Endodermal cell (in vitro differentiated cells): ENCODE measurements at regions not wholly inside any gene's neighbourhood (a gene's known extent, or its start where the extent isn't known, plus 50 kb on each side); places are given as distances from the start of the nearest gene placed in this dataset.

ENCODE experiments used
- DNase-seq: peaks from one replicate; pipeline ENCODE4 v3.0.0-alpha.2; 2017
- H3K27ac ChIP-seq: 2 replicates; pipeline ENCODE4 v1.5.1; 2013; ENCODE audit warnings: mild to moderate bottlenecking, low read depth, low read length, moderate library complexity
- H3K27me3 ChIP-seq: 2 replicates; pipeline ENCODE4 v1.6.1; 2013; ENCODE audit warnings: mild to moderate bottlenecking, low read length, moderate library complexity; ENCODE audit not compliant: insufficient read depth, control insufficient read depth, poor library complexity, severe bottlenecking
- H3K36me3 ChIP-seq: 2 replicates; pipeline ENCODE4 v1.7.0; 2013; ENCODE audit warnings: mild to moderate bottlenecking, low read length, moderate library complexity; ENCODE audit not compliant: control insufficient read depth, insufficient read depth
- H3K4me1 ChIP-seq: one replicate; pipeline ENCODE4 v1.7.0; 2013; ENCODE audit warnings: low read length; ENCODE audit not compliant: control insufficient read depth, insufficient read depth
- H3K4me3 ChIP-seq: 2 replicates; pipeline ENCODE4 v1.5.1; 2013; ENCODE audit warnings: mild to moderate bottlenecking, low read length, moderate library complexity
- H3K9ac ChIP-seq: 2 replicates; pipeline ENCODE4 v1.6.1; 2013; ENCODE audit warnings: mild to moderate bottlenecking, low read length, moderate library complexity; ENCODE audit not compliant: poor library complexity, severe bottlenecking; ENCODE audit errors: extremely low read depth
- H3K9me3 ChIP-seq: 2 replicates; pipeline ENCODE4 v1.6.1; 2013; ENCODE audit warnings: mild to moderate bottlenecking, low read length, moderate library complexity; ENCODE audit not compliant: control insufficient read depth
- H3K27ac Mint-ChIP-seq: 2 replicates; pipeline ENCODE4 v1.8.0; 2020; ENCODE audit warnings: mixed read lengths
- H3K27me3 Mint-ChIP-seq: 2 replicates; pipeline ENCODE4 v1.8.0; 2021; ENCODE audit warnings: mild to moderate bottlenecking, mixed read lengths; ENCODE audit not compliant: insufficient read depth
- H3K36me3 Mint-ChIP-seq: 2 replicates; pipeline ENCODE4 v1.8.0; 2020; ENCODE audit warnings: low read depth, mixed read lengths
- H3K4me1 Mint-ChIP-seq: 2 replicates; pipeline ENCODE4 v1.8.0; 2020; ENCODE audit warnings: mixed read lengths
- H3K4me3 Mint-ChIP-seq: 2 replicates; pipeline ENCODE4 v1.8.0; 2020; ENCODE audit warnings: mild to moderate bottlenecking, moderate library complexity, mixed read lengths
- H3K9me3 Mint-ChIP-seq: 2 replicates; pipeline ENCODE4 v1.8.0; 2020; ENCODE audit warnings: mild to moderate bottlenecking, mixed read lengths
- WGBS, 2 experiments: methylation state at CpG; one replicate each; pipeline versions ENCODE4 v1.1.5 to v1.1.7; 2013; ENCODE audit warnings: missing lambda C conversion rate in 2 of 2, mixed read lengths in 1 of 2; ENCODE audit not compliant: insufficient coverage in 1 of 2, insufficient read length in 1 of 2; 5-methylcytosine and 5-hydroxymethylcytosine counted together
- TF ChIP-seq, protein P1 (sequence below): fragments of 200-600 bp; sonication (generic); conservative IDR thresholded peaks from 2 replicates; pipeline ENCODE4 v1.5.0; 2021; ENCODE audit warnings: antibody characterized with exemption, mild to moderate bottlenecking

DNA sequence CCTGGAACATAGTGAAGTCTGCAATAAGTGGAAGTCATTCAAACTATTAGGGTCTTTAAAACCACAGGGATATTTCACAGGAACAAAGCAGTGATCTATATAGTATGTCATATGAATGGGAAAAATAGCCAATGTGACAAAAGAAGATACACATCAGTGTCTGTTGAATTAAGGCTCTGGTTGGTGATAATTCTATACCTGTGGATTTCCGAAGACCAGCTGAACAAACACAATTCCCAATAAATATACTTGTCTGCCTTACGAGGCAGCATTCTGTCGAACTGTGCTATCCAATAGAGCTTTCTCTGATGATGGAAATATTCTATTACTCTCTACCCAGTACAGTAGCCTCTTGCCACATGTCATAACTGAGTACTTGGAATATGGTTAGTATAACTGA is 55.9 kb upstream of the CAV2 start:
- Histone ChIP-seq H3K27me3 (no peaks in the 10 kb centered on the region), H3K9ac (no peak overlapping the region), H3K36me3 (no peaks in the 10 kb centered on the region), H3K4me1 (peaks cover 2% of the 10 kb centered on the region), H3K9me3 (no peaks in the 10 kb centered on the region), H3K27ac (no peak overlapping the region), H3K4me3 (no peak overlapping the region)
- H3K27me3 Mint-ChIP-seq, result no peaks in the 10 kb centered on the region
- 83 to 97% methylated on average over 1 to 3 of the region's 3 CpGs for WGBS, 2 experiments
- DNase-seq, result no peak
- H3K9me3 Mint-ChIP-seq, result no peaks in the 10 kb centered on the region
- H3K4me1 Mint-ChIP-seq, result peaks cover 2% of the 10 kb centered on the region
- H3K27ac Mint-ChIP-seq, result no peak overlapping the region
- no peak overlapping the region for H3K4me3 Mint-ChIP-seq
- H3K36me3 Mint-ChIP-seq, result no peaks in the 10 kb centered on the region
- TF ChIP-seq, protein P1, sequence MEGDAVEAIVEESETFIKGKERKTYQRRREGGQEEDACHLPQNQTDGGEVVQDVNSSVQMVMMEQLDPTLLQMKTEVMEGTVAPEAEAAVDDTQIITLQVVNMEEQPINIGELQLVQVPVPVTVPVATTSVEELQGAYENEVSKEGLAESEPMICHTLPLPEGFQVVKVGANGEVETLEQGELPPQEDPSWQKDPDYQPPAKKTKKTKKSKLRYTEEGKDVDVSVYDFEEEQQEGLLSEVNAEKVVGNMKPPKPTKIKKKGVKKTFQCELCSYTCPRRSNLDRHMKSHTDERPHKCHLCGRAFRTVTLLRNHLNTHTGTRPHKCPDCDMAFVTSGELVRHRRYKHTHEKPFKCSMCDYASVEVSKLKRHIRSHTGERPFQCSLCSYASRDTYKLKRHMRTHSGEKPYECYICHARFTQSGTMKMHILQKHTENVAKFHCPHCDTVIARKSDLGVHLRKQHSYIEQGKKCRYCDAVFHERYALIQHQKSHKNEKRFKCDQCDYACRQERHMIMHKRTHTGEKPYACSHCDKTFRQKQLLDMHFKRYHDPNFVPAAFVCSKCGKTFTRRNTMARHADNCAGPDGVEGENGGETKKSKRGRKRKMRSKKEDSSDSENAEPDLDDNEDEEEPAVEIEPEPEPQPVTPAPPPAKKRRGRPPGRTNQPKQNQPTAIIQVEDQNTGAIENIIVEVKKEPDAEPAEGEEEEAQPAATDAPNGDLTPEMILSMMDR, result no peak

DNA sequence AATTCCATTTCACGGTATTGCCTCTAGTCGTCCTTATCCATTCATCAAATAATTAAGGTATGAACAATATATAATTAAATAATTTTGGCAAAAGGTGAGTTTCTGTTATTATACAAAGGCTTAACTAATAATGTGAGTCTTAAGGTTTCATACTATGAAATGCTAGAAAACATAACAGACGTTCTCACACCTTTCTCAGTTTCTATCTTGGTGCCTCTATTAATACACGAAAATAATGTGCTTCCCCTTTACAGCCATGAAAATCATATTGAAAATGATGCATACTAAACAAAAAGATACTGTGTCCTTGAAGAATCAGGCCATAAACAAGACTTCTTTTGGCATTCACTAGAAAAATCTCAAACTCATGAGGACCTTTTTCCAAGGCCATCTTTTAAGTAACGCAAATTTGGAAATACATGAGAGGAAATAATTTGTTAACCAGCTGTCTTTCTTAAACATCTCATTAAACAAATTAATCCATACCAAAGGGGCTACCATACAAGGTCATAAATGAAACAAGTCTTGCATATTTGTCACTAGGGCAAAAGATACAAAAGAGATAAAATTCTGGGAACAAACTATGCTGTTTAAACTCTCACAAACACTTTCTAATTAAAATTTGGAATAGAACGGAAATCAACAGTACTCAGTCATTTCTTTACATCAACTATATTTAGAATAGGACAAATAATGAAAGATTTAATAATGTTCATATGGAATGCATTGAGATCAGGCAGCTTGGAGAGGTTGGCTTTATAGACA is 53.9 kb upstream of the CAV2 start:
- 91 to 100% methylated on average over 1 to 3 of the region's 6 CpGs for WGBS, 2 experiments
- H3K27ac ChIP-seq, result no peak overlapping the region

DNA sequence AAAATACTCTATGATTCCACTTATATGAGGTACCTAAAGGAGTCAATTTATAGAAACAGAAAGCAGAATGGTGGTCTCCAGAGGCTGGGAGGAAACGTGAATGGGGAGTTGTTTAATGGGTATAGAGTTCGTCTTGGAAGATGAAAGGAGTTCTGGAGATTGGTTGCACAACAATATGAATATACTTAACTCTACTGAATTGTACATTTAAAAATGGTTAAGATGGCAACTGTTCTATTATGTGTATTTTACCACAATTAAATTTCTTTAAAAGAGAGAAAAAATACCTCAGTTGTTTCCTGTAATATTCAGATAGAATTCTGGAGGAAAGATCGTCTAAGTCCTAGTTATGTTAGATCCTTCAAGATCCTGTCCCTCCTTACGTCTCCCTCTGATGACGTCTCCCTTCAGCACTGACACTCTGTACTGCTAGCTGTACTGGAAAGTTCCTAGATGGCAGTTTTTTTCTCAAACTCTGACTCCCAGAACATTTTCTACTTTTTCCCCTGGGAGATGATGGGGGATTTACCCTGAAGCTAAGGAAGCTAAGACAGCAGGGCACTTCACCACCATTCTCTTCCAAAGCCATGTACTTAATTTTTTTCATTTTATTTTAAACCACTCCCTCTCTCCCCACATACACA is 53.2 kb upstream of the CAV2 start:
- WGBS, 2 experiments, result 92 to 100% methylated on average over 2 to 5 of the region's 5 CpGs
- peaks cover 2% of the 10 kb centered on the region for H3K4me1 ChIP-seq

More for the DNA sequence above, 53.9 kb upstream of the CAV2 start:
- no peak overlapping the region for H3K4me3 Mint-ChIP-seq
- no peaks in the 10 kb centered on the region for H3K36me3 Mint-ChIP-seq
- peaks cover 5% of the 10 kb centered on the region for H3K4me1 Mint-ChIP-seq
- TF ChIP-seq, protein P1, result no peak
- H3K27me3 Mint-ChIP-seq, result no peaks in the 10 kb centered on the region
- no peak for DNase-seq
- Histone ChIP-seq H3K36me3 (no peaks in the 10 kb centered on the region), H3K27me3 (no peaks in the 10 kb centered on the region), H3K4me3 (no peak overlapping the region), H3K9me3 (no peaks in the 10 kb centered on the region), H3K9ac (no peak overlapping the region), H3K4me1 (peaks cover 2% of the 10 kb centered on the region)
- no peak overlapping the region for H3K27ac Mint-ChIP-seq
- H3K9me3 Mint-ChIP-seq, result no peaks in the 10 kb centered on the region

More for the DNA sequence above, 53.2 kb upstream of the CAV2 start:
- Mint-ChIP-seq H3K4me3 (no peak overlapping the region), H3K27ac (no peak overlapping the region), H3K36me3 (no peaks in the 10 kb centered on the region), H3K4me1 (peaks cover 5% of the 10 kb centered on the region), H3K27me3 (no peaks in the 10 kb centered on the region), H3K9me3 (no peaks in the 10 kb centered on the region)
- Histone ChIP-seq H3K36me3 (no peaks in the 10 kb centered on the region), H3K27me3 (no peaks in the 10 kb centered on the region), H3K4me3 (no peak overlapping the region), H3K27ac (no peak overlapping the region), H3K9ac (no peak overlapping the region), H3K9me3 (no peaks in the 10 kb centered on the region)
- TF ChIP-seq, protein P1, result no peak
- DNase-seq, result no peak
